ENCODE measurements at regions not wholly inside any gene's neighbourhood (a gene's known extent, or its start where the extent isn't known, plus 50 kb on each side); places are given as distances from the start of the nearest gene placed in this dataset.

DNA sequence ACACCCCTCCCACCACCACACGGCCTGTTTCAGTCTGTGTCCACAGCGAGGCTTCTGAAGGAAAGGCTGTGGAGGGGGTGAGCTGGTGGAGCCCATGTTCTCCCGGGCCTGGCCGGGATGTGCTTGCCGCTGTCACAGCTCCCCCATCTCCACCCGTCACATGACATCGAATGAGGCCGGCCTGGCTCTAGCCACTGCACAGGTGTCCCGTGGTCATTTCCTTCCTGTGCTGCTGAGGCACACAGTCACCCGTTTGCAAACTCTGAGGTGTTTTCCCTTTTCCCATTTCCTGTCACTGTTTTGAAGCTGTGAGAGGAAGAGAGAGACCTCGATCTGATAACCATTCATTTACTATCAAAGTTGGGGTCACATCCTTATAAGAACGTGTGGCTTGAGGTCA is 55.7 kb upstream of the CLDN5 start:
- CTCF ChIA-PET = interaction anchor here (0.8 kb wide), 2 partner anchors 11 to 28 kb away, joined by 3 to 4 read pairs; no protein-coding TSS in a partner anchor
- DNase-seq = peak in 5 of 9 donors; percentile 8 to 46 (median 13)
- Mint-ChIP-seq H3K4me1 (peaks cover 26 to 49% (median 44%) of the 10 kb centered on the region in 7 donors), H3K27me3 (no peaks in the 10 kb centered on the region), H3K4me3 (peak overlapping the region in 9 of 10 donors; percentile 49 to 80 (median 69)), H3K27ac (peak overlapping the region; percentile 28 to 92 (median 87)), H3K9me3 (no peaks in the 10 kb centered on the region), H3K36me3 (peaks cover 0 to 4% (median 0%) of the 10 kb centered on the region in 5 donors)
- no peak for ATAC-seq
- Histone ChIP-seq H3K36me3 (ENCODE audit: control insufficient read depth in 2 of 3, insufficient read depth in 3 of 3, low read length in 3 of 3) (no peaks in the 10 kb centered on the region), H3K9me3 (ENCODE audit: control insufficient read depth in 2 of 3, low read length in 3 of 3) (no peaks in the 10 kb centered on the region), H3K27ac (ENCODE audit: low read depth, low read length) (peak overlapping the region; percentile 15), H3K4me1 (ENCODE audit: control insufficient read depth in 2 of 2, insufficient read depth in 2 of 2, low read length in 2 of 2) (peaks cover 9 to 37% of the 10 kb centered on the region in 2 donors), H3K4me3 (ENCODE audit: low read length) (no peak overlapping the region), H3K27me3 (ENCODE audit: control insufficient read depth in 2 of 2, insufficient read depth in 2 of 2, low read length in 2 of 2) (no peaks in the 10 kb centered on the region)
- POLR2A ChIA-PET = interaction anchor here (0.8 to 2.8 kb wide), 7 partner anchors 12 to 100 kb away, joined by 3 to 16 read pairs (median 4); partner anchors contain the start of gene CDC45
- intact Hi-C loops (cut with micrococcal nuclease) = loop anchor here in 1 of 2 donors (1.0 to 5.0 kb wide), 2 partner anchors 17 to 32 kb away; no protein-coding TSS in a partner anchor

- H3K4me3 Mint-ChIP-seq = peak overlapping the region in 9 of 10 donors; percentile 6 to 80 (median 67)
These were observed 56.2 kb upstream of the CLDN5 start for GRCh38 chr22:19580291-19580890.

GRCh38 chr22:19582033-19582693 is 58.0 kb upstream of the CLDN5 start:
- intact Hi-C loops (cut with micrococcal nuclease) = no loop called here
- H3K4me1 Mint-ChIP-seq = peaks cover 22 to 45% (median 40%) of the 10 kb centered on the region in 7 donors
- H3K4me3 Mint-ChIP-seq = no peak overlapping the region
- no peaks in the 10 kb centered on the region for H3K9me3 Mint-ChIP-seq
- H3K36me3 Mint-ChIP-seq = peaks cover 0 to 4% (median 0%) of the 10 kb centered on the region in 5 donors
- peak overlapping the region in 4 of 9 donors; percentile 0 to 65 (median 31) for H3K27ac Mint-ChIP-seq
- ATAC-seq (no peak), DNase-seq (no peak)
- POLR2A ChIA-PET = no interaction called here
- Histone ChIP-seq H3K27me3 (ENCODE audit: control insufficient read depth in 2 of 2, insufficient read depth in 2 of 2, low read length in 2 of 2) (no peaks in the 10 kb centered on the region), H3K9me3 (ENCODE audit: control insufficient read depth in 2 of 3, low read length in 3 of 3) (no peaks in the 10 kb centered on the region), H3K4me1 (ENCODE audit: control insufficient read depth in 2 of 2, insufficient read depth in 2 of 2, low read length in 2 of 2) (peaks cover 7 to 31% of the 10 kb centered on the region in 2 donors), H3K27ac (ENCODE audit: low read depth, low read length) (no peak overlapping the region), H3K4me3 (ENCODE audit: low read length) (no peak overlapping the region), H3K36me3 (ENCODE audit: control insufficient read depth in 2 of 3, insufficient read depth in 3 of 3, low read length in 3 of 3) (no peaks in the 10 kb centered on the region)
- CTCF ChIA-PET = no interaction called here
- H3K27me3 Mint-ChIP-seq = no peaks in the 10 kb centered on the region

More at GRCh38 chr22:19580291-19580890, 56.2 kb upstream of the CLDN5 start:
- H3K9me3 Mint-ChIP-seq = no peaks in the 10 kb centered on the region
- Histone ChIP-seq H3K36me3 (ENCODE audit: control insufficient read depth in 2 of 3, insufficient read depth in 3 of 3, low read length in 3 of 3) (no peaks in the 10 kb centered on the region), H3K4me1 (ENCODE audit: control insufficient read depth in 2 of 2, insufficient read depth in 2 of 2, low read length in 2 of 2) (peaks cover 9 to 37% of the 10 kb centered on the region in 2 donors), H3K9me3 (ENCODE audit: control insufficient read depth in 2 of 3, low read length in 3 of 3) (no peaks in the 10 kb centered on the region), H3K27me3 (ENCODE audit: control insufficient read depth in 2 of 2, insufficient read depth in 2 of 2, low read length in 2 of 2) (no peaks in the 10 kb centered on the region), H3K4me3 (ENCODE audit: low read length) (no peak overlapping the region), H3K27ac (ENCODE audit: low read depth, low read length) (no peak overlapping the region)
- H3K36me3 Mint-ChIP-seq = peaks cover 0 to 4% (median 0%) of the 10 kb centered on the region in 5 donors
- ATAC-seq (no peak), DNase-seq (no peak)
- H3K27me3 Mint-ChIP-seq = no peaks in the 10 kb centered on the region
- peaks cover 26 to 52% (median 48%) of the 10 kb centered on the region in 7 donors for H3K4me1 Mint-ChIP-seq
- ChIA-PET POLR2A (interaction anchor here (0.5 to 2.8 kb wide), 7 partner anchors 12 to 101 kb away, joined by 3 to 16 read pairs (median 4); partner anchors contain the start of gene CDC45), CTCF (no interaction called here)
- intact Hi-C loops (cut with micrococcal nuclease) = loop anchor here in 1 of 2 donors (1.0 kb wide), 1 partner anchor 17 kb away; no protein-coding TSS in a partner anchor
- peak overlapping the region in 7 of 9 donors; percentile 78 to 92 (median 87) for H3K27ac Mint-ChIP-seq

GRCh38 chr22:19586922-19587684 is 62.9 kb upstream of the CLDN5 start:
- peak overlapping the region in 1 of 9 donors; percentile 59 for H3K27ac Mint-ChIP-seq
- no peak overlapping the region for H3K4me3 Mint-ChIP-seq
- POLR2A ChIA-PET = no interaction called here
- no peak for ATAC-seq
- CTCF ChIA-PET = interaction anchor here (0.6 to 0.7 kb wide), 2 partner anchors 54 to 89 kb away, joined by 3 to 7 read pairs; no protein-coding TSS in a partner anchor
- Histone ChIP-seq H3K4me3 (ENCODE audit: low read length) (no peak overlapping the region), H3K9me3 (ENCODE audit: control insufficient read depth in 2 of 3, low read length in 3 of 3) (no peaks in the 10 kb centered on the region), H3K4me1 (ENCODE audit: control insufficient read depth in 2 of 2, insufficient read depth in 2 of 2, low read length in 2 of 2) (no peaks in the 10 kb centered on the region), H3K36me3 (ENCODE audit: control insufficient read depth in 2 of 3, insufficient read depth in 3 of 3, low read length in 3 of 3) (no peaks in the 10 kb centered on the region), H3K27ac (ENCODE audit: low read depth, low read length) (no peak overlapping the region), H3K27me3 (ENCODE audit: control insufficient read depth in 2 of 2, insufficient read depth in 2 of 2, low read length in 2 of 2) (no peaks in the 10 kb centered on the region)
- peaks cover 0 to 17% (median 7%) of the 10 kb centered on the region in 7 donors for H3K4me1 Mint-ChIP-seq
- intact Hi-C loops (cut with micrococcal nuclease) = no loop called here
- peaks cover 0 to 6% (median 0%) of the 10 kb centered on the region in 5 donors for H3K27me3 Mint-ChIP-seq
- H3K36me3 Mint-ChIP-seq = no peaks in the 10 kb centered on the region
- no peak for DNase-seq
- H3K9me3 Mint-ChIP-seq = no peaks in the 10 kb centered on the region

GRCh38 chr22:19590696-19591095 is 66.5 kb upstream of the CLDN5 start:
- no peaks in the 10 kb centered on the region for H3K36me3 ChIP-seq (ENCODE audit: control insufficient read depth in 2 of 3, insufficient read depth in 3 of 3, low read length in 3 of 3)
- no peak overlapping the region for H3K27ac ChIP-seq (ENCODE audit: low read depth, low read length)
- peaks cover 0 to 6% (median 0%) of the 10 kb centered on the region in 5 donors for H3K27me3 Mint-ChIP-seq
- DNase-seq (no peak), ATAC-seq (no peak)
- H3K27me3 ChIP-seq (ENCODE audit: control insufficient read depth in 2 of 2, insufficient read depth in 2 of 2, low read length in 2 of 2) = no peaks in the 10 kb centered on the region
- H3K36me3 Mint-ChIP-seq = peaks cover 0 to 6% (median 0%) of the 10 kb centered on the region in 5 donors
- peaks cover 5 to 40% (median 23%) of the 10 kb centered on the region in 7 donors for H3K4me1 Mint-ChIP-seq
- H3K9me3 ChIP-seq (ENCODE audit: control insufficient read depth in 2 of 3, low read length in 3 of 3) = no peaks in the 10 kb centered on the region
- ChIA-PET CTCF (no interaction called here), POLR2A (interaction anchor here (1.5 kb wide), 1 partner anchor 15 kb away, joined by 3 read pairs; no protein-coding TSS in a partner anchor)
- H3K4me3 Mint-ChIP-seq = no peak overlapping the region
- peak overlapping the region in 4 of 9 donors; percentile 19 to 70 (median 40) for H3K27ac Mint-ChIP-seq
- intact Hi-C loops (cut with micrococcal nuclease) = loop anchor here in 1 of 2 donors (10.0 kb wide), 1 partner anchor 446 kb away; the partner anchor contains the start of gene ESS2
- H3K4me3 ChIP-seq (ENCODE audit: low read length) = no peak overlapping the region
- H3K9me3 Mint-ChIP-seq = peaks cover 0 to 5% (median 0%) of the 10 kb centered on the region in 11 donors
- H3K4me1 ChIP-seq (ENCODE audit: control insufficient read depth in 2 of 2, insufficient read depth in 2 of 2, low read length in 2 of 2) = peaks cover 0 to 7% of the 10 kb centered on the region in 2 donors

DNA sequence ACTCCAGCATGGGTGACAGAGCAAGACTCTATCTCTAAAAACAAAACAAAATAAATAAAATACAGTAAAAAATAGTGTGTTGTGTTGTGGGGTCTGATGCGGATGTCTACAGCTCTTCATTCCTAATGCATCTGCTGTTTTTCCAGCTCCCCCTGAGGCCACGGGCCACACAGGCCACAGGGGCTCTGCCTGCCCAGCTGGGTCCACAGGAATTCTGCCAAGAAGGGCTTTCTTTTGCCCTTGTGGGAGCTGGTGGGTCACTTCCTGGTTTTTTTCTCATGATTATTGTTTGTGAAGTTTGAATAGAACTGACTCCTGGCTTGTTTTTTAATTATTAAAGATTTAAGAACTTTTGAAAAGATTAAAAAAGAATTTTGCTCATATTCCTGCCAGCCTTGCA is 67.4 kb upstream of the CLDN5 start:
- DNase-seq (no peak), ATAC-seq (no peak)
- H3K27me3 ChIP-seq (ENCODE audit: control insufficient read depth in 2 of 2, insufficient read depth in 2 of 2, low read length in 2 of 2) = no peaks in the 10 kb centered on the region
- peaks cover 0 to 5% (median 0%) of the 10 kb centered on the region in 11 donors for H3K9me3 Mint-ChIP-seq
- no peaks in the 10 kb centered on the region for H3K36me3 ChIP-seq (ENCODE audit: control insufficient read depth in 2 of 3, insufficient read depth in 3 of 3, low read length in 3 of 3)
- no peak overlapping the region for H3K27ac ChIP-seq (ENCODE audit: low read depth, low read length)
- CTCF ChIA-PET = interaction anchor here (0.8 kb wide), 1 partner anchor 12 kb away, joined by 3 read pairs; no protein-coding TSS in a partner anchor
- peaks cover 0 to 6% (median 0%) of the 10 kb centered on the region in 5 donors for H3K36me3 Mint-ChIP-seq
- no peaks in the 10 kb centered on the region for H3K9me3 ChIP-seq (ENCODE audit: control insufficient read depth in 2 of 3, low read length in 3 of 3)
- peak overlapping the region in 1 of 9 donors; percentile 36 for H3K27ac Mint-ChIP-seq
- no peak overlapping the region for H3K4me3 ChIP-seq (ENCODE audit: low read length)
- H3K4me1 Mint-ChIP-seq = peaks cover 6 to 48% (median 28%) of the 10 kb centered on the region in 7 donors
- POLR2A ChIA-PET = interaction anchor here (0.9 to 1.5 kb wide), 3 partner anchors 11 to 38 kb away, joined by 3 read pairs; no protein-coding TSS in a partner anchor
- no peak overlapping the region for H3K4me3 Mint-ChIP-seq
- intact Hi-C loops (cut with micrococcal nuclease) = loop anchor here in 1 of 2 donors (10.0 kb wide), 1 partner anchor 447 kb away; the partner anchor contains the start of gene ESS2
- H3K27me3 Mint-ChIP-seq = peaks cover 0 to 6% (median 0%) of the 10 kb centered on the region in 5 donors
- peaks cover 0 to 16% of the 10 kb centered on the region in 2 donors for H3K4me1 ChIP-seq (ENCODE audit: control insufficient read depth in 2 of 2, insufficient read depth in 2 of 2, low read length in 2 of 2)
